Thyroid gland (tissue), 4 donors: ENCODE measurements at regions not wholly inside any gene's neighbourhood (a gene's known extent, or its start where the extent isn't known, plus 50 kb on each side); places are given as distances from the start of the nearest gene placed in this dataset.

Experiments used
- CTCF ChIP-seq, 6 experiments: fragments of 200-600 bp in 3 of 6; fragments of 450-650 bp in 3 of 6; sonication (generic) in 3 of 6; IDR thresholded peaks; one replicate each; pipeline ENCODE4 v1.5.1; 2016 to 2019; ENCODE audit warnings: antibody characterized with exemption in 6 of 6, mild to moderate bottlenecking in 2 of 6, inconsistent platforms in 1 of 6, moderate library complexity in 1 of 6
- POLR2A ChIP-seq, 2 donors: fragments of 450-650 bp; IDR thresholded peaks; one replicate each; pipeline ENCODE4 v1.6.1; 2017; ENCODE audit warnings: antibody characterized with exemption in 2 of 2, mild to moderate bottlenecking in 2 of 2, moderate library complexity in 1 of 2

GRCh38 chr6:138722425-138723371 lies 50.9 kb upstream of the CCDC28A start:
- TF ChIP-seq POLR2A (IDR thresholded peaks at IDR 0.05) = no peak
- no peak for TF ChIP-seq CTCF (IDR thresholded peaks at IDR 0.05)
